ENCODE measurements at regions not wholly inside any gene's neighbourhood (a gene's known extent, or its start where the extent isn't known, plus 50 kb on each side); places are given as distances from the start of the nearest gene placed in this dataset.

DNA sequence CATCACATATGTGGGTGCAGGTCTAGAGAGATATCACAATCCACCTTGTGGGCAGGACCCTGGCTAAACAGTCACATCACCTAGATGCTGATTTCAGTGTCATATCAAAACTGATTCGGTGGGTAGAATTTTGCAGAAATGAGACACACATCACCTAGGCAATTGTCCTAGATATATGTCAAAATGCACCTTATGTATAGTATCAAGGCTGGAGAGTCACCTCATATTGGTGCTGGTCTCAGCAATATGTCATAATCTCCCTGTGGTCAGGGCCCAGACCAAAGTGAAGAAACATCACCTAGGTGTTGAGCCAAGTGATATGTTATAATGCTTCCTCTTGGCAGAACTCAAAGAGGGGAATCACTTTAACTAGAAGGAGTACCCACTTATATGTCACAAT lies 905.0 kb upstream of the AMELY start:
- H3K27me3 ChIP-seq (ENCODE audit: control insufficient read depth, insufficient read depth, low read length): no peaks in the 10 kb centered on the region
- FAIRE-seq (no peak), DNase-seq (ENCODE audit: low read depth) (no peak)
- TF ChIP-seq, protein P1, sequence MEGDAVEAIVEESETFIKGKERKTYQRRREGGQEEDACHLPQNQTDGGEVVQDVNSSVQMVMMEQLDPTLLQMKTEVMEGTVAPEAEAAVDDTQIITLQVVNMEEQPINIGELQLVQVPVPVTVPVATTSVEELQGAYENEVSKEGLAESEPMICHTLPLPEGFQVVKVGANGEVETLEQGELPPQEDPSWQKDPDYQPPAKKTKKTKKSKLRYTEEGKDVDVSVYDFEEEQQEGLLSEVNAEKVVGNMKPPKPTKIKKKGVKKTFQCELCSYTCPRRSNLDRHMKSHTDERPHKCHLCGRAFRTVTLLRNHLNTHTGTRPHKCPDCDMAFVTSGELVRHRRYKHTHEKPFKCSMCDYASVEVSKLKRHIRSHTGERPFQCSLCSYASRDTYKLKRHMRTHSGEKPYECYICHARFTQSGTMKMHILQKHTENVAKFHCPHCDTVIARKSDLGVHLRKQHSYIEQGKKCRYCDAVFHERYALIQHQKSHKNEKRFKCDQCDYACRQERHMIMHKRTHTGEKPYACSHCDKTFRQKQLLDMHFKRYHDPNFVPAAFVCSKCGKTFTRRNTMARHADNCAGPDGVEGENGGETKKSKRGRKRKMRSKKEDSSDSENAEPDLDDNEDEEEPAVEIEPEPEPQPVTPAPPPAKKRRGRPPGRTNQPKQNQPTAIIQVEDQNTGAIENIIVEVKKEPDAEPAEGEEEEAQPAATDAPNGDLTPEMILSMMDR (IDR thresholded peaks at IDR 0.05; ENCODE audit: insufficient read depth, low read length, severe bottlenecking): no peak
- H3K36me3 ChIP-seq (ENCODE audit: control insufficient read depth, insufficient read depth, low read length): no peaks in the 10 kb centered on the region
- H3K4me3 ChIP-seq (ENCODE audit: low read depth, low read length): no peak overlapping the region

DNA sequence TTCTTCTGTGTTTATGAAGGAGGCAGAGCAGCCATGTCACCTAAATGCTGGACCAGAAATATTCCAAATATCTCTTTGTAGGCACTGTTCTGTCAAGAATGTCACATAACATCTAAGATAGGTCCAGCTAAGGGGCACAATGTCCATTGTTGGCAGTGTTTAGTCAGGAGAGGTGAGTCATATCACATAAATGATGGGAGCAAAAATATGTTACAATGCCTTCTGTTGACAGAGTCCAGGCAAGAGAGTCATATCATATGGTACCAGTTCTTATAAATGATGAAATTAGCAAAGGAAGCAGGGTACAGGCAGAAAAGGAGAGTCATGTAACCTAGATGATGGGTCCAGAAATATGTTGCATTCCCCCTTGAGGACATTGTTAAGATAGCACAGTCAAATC lies 904.4 kb upstream of the AMELY start:
- FAIRE-seq (no peak), DNase-seq (ENCODE audit: low read depth) (peak; percentile 63)
- TF ChIP-seq, protein P1 (IDR thresholded peaks at IDR 0.05; ENCODE audit: insufficient read depth, low read length, severe bottlenecking): no peak
- Histone ChIP-seq H3K4me3 (ENCODE audit: low read depth, low read length) (no peak overlapping the region), H3K27me3 (ENCODE audit: control insufficient read depth, insufficient read depth, low read length) (no peaks in the 10 kb centered on the region), H3K36me3 (ENCODE audit: control insufficient read depth, insufficient read depth, low read length) (no peaks in the 10 kb centered on the region)

DNA sequence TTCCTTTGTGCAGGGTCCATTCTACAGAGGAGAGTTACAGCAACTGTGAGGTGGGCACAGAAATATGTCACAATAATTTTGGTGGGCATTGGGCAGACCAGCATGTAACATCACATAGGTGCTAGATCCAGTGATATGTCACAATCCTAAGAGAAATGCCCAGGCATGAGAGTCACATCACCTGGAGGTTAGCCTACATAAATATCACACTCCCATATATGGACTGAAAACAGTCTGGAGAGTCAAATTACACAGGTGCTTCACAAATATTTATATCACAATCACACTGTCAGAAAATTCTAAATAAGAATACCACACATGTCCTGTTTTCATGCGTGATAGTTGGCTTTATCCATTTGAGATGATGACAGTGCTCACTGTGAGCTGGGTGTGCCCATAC lies 903.7 kb upstream of the AMELY start:
- Histone ChIP-seq H3K27me3 (ENCODE audit: control insufficient read depth, insufficient read depth, low read length) (no peaks in the 10 kb centered on the region), H3K4me3 (ENCODE audit: low read depth, low read length) (no peak overlapping the region), H3K36me3 (ENCODE audit: control insufficient read depth, insufficient read depth, low read length) (no peaks in the 10 kb centered on the region)
- TF ChIP-seq, protein P1 (IDR thresholded peaks at IDR 0.05; ENCODE audit: insufficient read depth, low read length, severe bottlenecking): no peak
- FAIRE-seq (no peak), DNase-seq (ENCODE audit: low read depth) (peak; percentile 56)

DNA sequence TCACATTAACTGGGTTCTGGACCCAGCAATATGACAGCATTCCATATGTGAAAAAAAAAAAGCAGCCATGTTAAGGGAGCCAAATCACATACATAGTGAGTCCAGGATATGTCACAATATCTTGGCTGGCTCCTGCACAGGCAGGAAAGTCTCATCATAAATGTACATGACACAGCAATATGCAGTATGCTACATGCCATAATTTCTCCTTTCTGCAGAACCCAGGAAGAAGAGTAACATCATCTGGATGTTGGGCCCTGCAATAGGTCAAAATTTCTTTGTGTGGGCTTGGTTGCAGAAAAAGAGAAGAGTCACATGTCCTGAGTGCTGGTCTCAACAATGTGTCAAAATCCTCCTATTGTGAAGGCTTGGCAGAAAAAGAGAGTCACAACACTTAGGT lies 902.8 kb upstream of the AMELY start:
- Histone ChIP-seq H3K36me3 (ENCODE audit: control insufficient read depth, insufficient read depth, low read length) (no peaks in the 10 kb centered on the region), H3K27me3 (ENCODE audit: control insufficient read depth, insufficient read depth, low read length) (no peaks in the 10 kb centered on the region), H3K4me3 (ENCODE audit: low read depth, low read length) (no peak overlapping the region)
- DNase-seq (ENCODE audit: low read depth) (peak; percentile 60), FAIRE-seq (no peak)
- TF ChIP-seq, protein P1 (IDR thresholded peaks at IDR 0.05; ENCODE audit: insufficient read depth, low read length, severe bottlenecking): no peak

DNA sequence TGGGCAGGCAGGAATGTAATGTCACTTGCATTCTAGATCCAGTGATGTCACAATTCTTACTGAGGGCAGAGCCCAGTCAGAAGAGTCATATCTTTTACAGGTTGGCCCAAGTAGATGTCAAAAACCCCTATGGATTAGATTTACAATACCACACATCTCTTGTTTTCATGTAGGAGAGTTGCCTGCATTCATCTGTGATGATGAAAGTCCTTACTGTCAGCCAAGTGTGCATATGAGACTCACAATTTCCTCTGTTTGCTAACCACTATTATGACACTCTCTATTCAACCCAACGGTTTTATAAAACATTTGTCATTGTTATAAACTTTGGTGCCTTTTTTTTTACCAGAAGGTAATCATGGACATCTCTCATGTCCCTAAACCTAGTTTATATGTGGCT lies 898.8 kb upstream of the AMELY start:
- Histone ChIP-seq H3K36me3 (ENCODE audit: control insufficient read depth, insufficient read depth, low read length) (no peaks in the 10 kb centered on the region), H3K4me3 (ENCODE audit: low read depth, low read length) (no peak overlapping the region), H3K27me3 (ENCODE audit: control insufficient read depth, insufficient read depth, low read length) (no peaks in the 10 kb centered on the region)
- FAIRE-seq (no peak), DNase-seq (ENCODE audit: low read depth) (peak; percentile 52)
- TF ChIP-seq, protein P1 (IDR thresholded peaks at IDR 0.05; ENCODE audit: insufficient read depth, low read length, severe bottlenecking): no peak

DNA sequence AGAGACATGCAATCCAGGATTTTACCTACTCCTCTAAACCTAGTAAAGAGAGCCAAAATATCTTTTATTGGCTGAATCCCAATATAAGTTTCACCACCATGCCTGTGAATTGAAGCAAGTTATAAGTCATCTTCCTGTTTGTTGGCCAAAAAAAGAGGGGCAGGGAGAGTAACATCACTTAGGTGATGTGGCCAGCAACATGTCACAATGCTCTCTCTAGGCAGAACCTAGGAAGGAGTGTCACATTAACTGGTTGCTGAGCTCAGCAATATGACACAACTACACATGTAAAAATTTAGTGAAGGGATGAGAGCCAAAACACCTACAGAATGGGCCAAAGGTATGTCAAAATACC lies 895.9 kb upstream of the AMELY start:
- DNase-seq (ENCODE audit: low read depth) (no peak), FAIRE-seq (no peak)
- no peaks in the 10 kb centered on the region for H3K27me3 ChIP-seq (ENCODE audit: control insufficient read depth, insufficient read depth, low read length)
- no peaks in the 10 kb centered on the region for H3K36me3 ChIP-seq (ENCODE audit: control insufficient read depth, insufficient read depth, low read length)
- no peak overlapping the region for H3K4me3 ChIP-seq (ENCODE audit: low read depth, low read length)
- TF ChIP-seq, protein P1 (IDR thresholded peaks at IDR 0.05; ENCODE audit: insufficient read depth, low read length, severe bottlenecking): no peak
